DND-41 (cell line): ENCODE measurements at regions not wholly inside any gene's neighbourhood (a gene's known extent, or its start where the extent isn't known, plus 50 kb on each side); places are given as distances from the start of the nearest gene placed in this dataset.

Source experiments
- ATAC-seq: fragments of 200-7000 bp; cut with Tn5 transposase; 3 replicates; pipeline ENCODE4 v1.9.1; 2021; ENCODE audit warnings: low read depth; ENCODE audit not compliant: insufficient read depth
- DNase-seq: peaks from one replicate; pipeline ENCODE4 v3.0.0-alpha.2; 2020
- H2AFZ ChIP-seq: 2 replicates; pipeline ENCODE4 v1.6.0; 2012; ENCODE audit warnings: low read depth, low read length
- H3K27ac ChIP-seq: 2 replicates; pipeline ENCODE4 v1.5.1; 2012; ENCODE audit warnings: low read length, inconsistent platforms
- H3K27me3 ChIP-seq: fragments of 200-600 bp; sonication (generic); 2 replicates; pipeline ENCODE4 v1.6.0; 2012; ENCODE audit warnings: low read length, mild to moderate bottlenecking, inconsistent platforms; ENCODE audit not compliant: insufficient read depth, poor library complexity
- H3K36me3 ChIP-seq: 2 replicates; pipeline ENCODE4 v1.5.1; 2012; ENCODE audit warnings: low read length, inconsistent platforms; ENCODE audit not compliant: insufficient read depth
- H3K4me1 ChIP-seq: 2 replicates; pipeline ENCODE4 v1.5.1; 2012; ENCODE audit warnings: mild to moderate bottlenecking, low read length; ENCODE audit not compliant: insufficient read depth
- H3K4me2 ChIP-seq: 2 replicates; pipeline ENCODE4 v1.6.0; 2012; ENCODE audit warnings: mild to moderate bottlenecking, moderate library complexity, low read length, inconsistent platforms; ENCODE audit not compliant: insufficient read depth
- H3K4me3 ChIP-seq, 2 experiments: fragments of 200-600 bp in 1 of 2; shearing (Covaris generic) in 1 of 2; 2 replicates each; pipeline ENCODE4 v1.5.1; 2012 to 2016; ENCODE audit warnings: inconsistent platforms in 2 of 2, low read length in 2 of 2, mild to moderate bottlenecking in 2 of 2, low read depth in 1 of 2, moderate library complexity in 1 of 2
- H3K79me2 ChIP-seq: 2 replicates; pipeline ENCODE4 v1.6.0; 2012; ENCODE audit warnings: low read length, inconsistent platforms; ENCODE audit not compliant: insufficient read depth
- H3K9ac ChIP-seq: 2 replicates; pipeline ENCODE4 v1.6.0; 2012; ENCODE audit warnings: low read depth, mild to moderate bottlenecking, inconsistent platforms, low read length, moderate library complexity
- H3K9me3 ChIP-seq: 2 replicates; pipeline ENCODE4 v1.5.1; 2012; ENCODE audit warnings: low read length, moderate library complexity, mild to moderate bottlenecking, inconsistent platforms; ENCODE audit not compliant: insufficient read depth, severe bottlenecking
- H4K20me1 ChIP-seq: 2 replicates; pipeline ENCODE4 v1.6.0; 2012; ENCODE audit warnings: low read length; ENCODE audit not compliant: insufficient read depth
- CTCF ChIP-seq: IDR thresholded peaks from 2 replicates; pipeline ENCODE4 v1.5.1; 2012; ENCODE audit warnings: borderline replicate concordance, low read length, moderate library complexity, mild to moderate bottlenecking; ENCODE audit not compliant: poor library complexity, severe bottlenecking; ENCODE audit errors: extremely low read depth
- EZH2 ChIP-seq: IDR thresholded peaks from 3 replicates; pipeline ENCODE4 v1.6.1; 2012; ENCODE audit warnings: borderline replicate concordance, low read depth, mild to moderate bottlenecking, moderate library complexity, low read length, inconsistent platforms; ENCODE audit not compliant: severe bottlenecking

- Histone ChIP-seq H3K27ac (no peak overlapping the region), H3K79me2 (no peaks in the 10 kb centered on the region), H3K4me2 (no peak overlapping the region), H3K9me3 (no peaks in the 10 kb centered on the region), H3K27me3 (no peaks in the 10 kb centered on the region), H3K4me1 (no peaks in the 10 kb centered on the region), H3K36me3 (no peaks in the 10 kb centered on the region), H4K20me1 (no peaks in the 10 kb centered on the region), H3K9ac (no peak overlapping the region), H2AFZ (no peak overlapping the region), H3K4me3 (no peak overlapping the region)
- no peak for TF ChIP-seq CTCF
- no peak for TF ChIP-seq EZH2
- ATAC-seq (no peak), DNase-seq (no peak)
Observed at GRCh38 chr6:98016565-98016964, 733.5 kb upstream of the MMS22L start.

- no peaks in the 10 kb centered on the region for H3K4me1 ChIP-seq
- no peak overlapping the region for H3K9ac ChIP-seq
- no peak overlapping the region for H3K4me3 ChIP-seq
- H4K20me1 ChIP-seq, result no peaks in the 10 kb centered on the region
- H3K79me2 ChIP-seq, result no peaks in the 10 kb centered on the region
- TF ChIP-seq CTCF, result no peak
- no peak for TF ChIP-seq EZH2
- DNase-seq (no peak), ATAC-seq (no peak)
- no peak overlapping the region for H3K27ac ChIP-seq
- no peaks in the 10 kb centered on the region for H3K27me3 ChIP-seq
- H3K9me3 ChIP-seq, result no peaks in the 10 kb centered on the region
- H3K4me2 ChIP-seq, result no peak overlapping the region
- H2AFZ ChIP-seq, result no peak overlapping the region
- H3K36me3 ChIP-seq, result no peaks in the 10 kb centered on the region
Observed at GRCh38 chr6:98020222-98020621, 737.2 kb upstream of the MMS22L start.

- no peak overlapping the region for H3K4me3 ChIP-seq
- no peak overlapping the region for H3K9ac ChIP-seq
- no peak overlapping the region for H3K27ac ChIP-seq
- H3K79me2 ChIP-seq, result no peaks in the 10 kb centered on the region
- H3K4me1 ChIP-seq, result no peaks in the 10 kb centered on the region
- TF ChIP-seq CTCF (no peak), EZH2 (no peak)
- ATAC-seq, result no peak
- H4K20me1 ChIP-seq, result no peaks in the 10 kb centered on the region
- H3K36me3 ChIP-seq, result no peaks in the 10 kb centered on the region
- DNase-seq, result no peak
- no peak overlapping the region for H3K4me2 ChIP-seq
- H2AFZ ChIP-seq, result no peak overlapping the region
- H3K27me3 ChIP-seq, result no peaks in the 10 kb centered on the region
- no peaks in the 10 kb centered on the region for H3K9me3 ChIP-seq
Observed at GRCh38 chr6:98024359-98024758, 741.3 kb upstream of the MMS22L start.

GRCh38 chr6:98027898-98028297, 744.9 kb upstream of the MMS22L start:
- DNase-seq, result no peak
- TF ChIP-seq CTCF (no peak), EZH2 (no peak)
- H3K4me1 ChIP-seq, result no peaks in the 10 kb centered on the region
- H3K9ac ChIP-seq, result no peak overlapping the region
- no peaks in the 10 kb centered on the region for H3K27me3 ChIP-seq
- H3K4me3 ChIP-seq, result no peak overlapping the region
- H2AFZ ChIP-seq, result no peak overlapping the region
- H3K36me3 ChIP-seq, result no peaks in the 10 kb centered on the region
- no peak overlapping the region for H3K4me2 ChIP-seq
- ATAC-seq, result no peak
- H3K9me3 ChIP-seq, result no peaks in the 10 kb centered on the region
- no peaks in the 10 kb centered on the region for H3K79me2 ChIP-seq
- H4K20me1 ChIP-seq, result no peaks in the 10 kb centered on the region
- H3K27ac ChIP-seq, result no peak overlapping the region
